IPS DF 6.9 (cell line): ENCODE measurements at regions not wholly inside any gene's neighbourhood (a gene's known extent, or its start where the extent isn't known, plus 50 kb on each side); places are given as distances from the start of the nearest gene placed in this dataset.

Source experiments
- DNase-seq: peaks from one replicate; pipeline ENCODE4 v3.0.0-alpha.2; 2013; ENCODE audit warnings: low read depth, low spot score
- H3K27ac ChIP-seq: one replicate; pipeline ENCODE4 v1.5.1; 2013; ENCODE audit warnings: low read length, control low read depth
- H3K27me3 ChIP-seq: 2 replicates; pipeline ENCODE4 v1.6.1; 2013; ENCODE audit warnings: mild to moderate bottlenecking, low read length; ENCODE audit not compliant: control insufficient read depth, insufficient read depth
- H3K36me3 ChIP-seq: 2 replicates; pipeline ENCODE4 v1.6.1; 2013; ENCODE audit warnings: low read length; ENCODE audit not compliant: control insufficient read depth, insufficient read depth
- H3K4me1 ChIP-seq: 2 replicates; pipeline ENCODE4 v1.6.1; 2013; ENCODE audit warnings: low read length; ENCODE audit not compliant: control insufficient read depth, insufficient read depth
- H3K4me3 ChIP-seq: 2 replicates; pipeline ENCODE4 v1.5.1; 2013; ENCODE audit warnings: mild to moderate bottlenecking, low read length
- H3K9me3 ChIP-seq: 2 replicates; pipeline ENCODE4 v1.6.1; 2013; ENCODE audit warnings: low read length, inconsistent platforms; ENCODE audit not compliant: control insufficient read depth, insufficient read depth
- WGBS: extraction: QIAGEN DNeasy Blood & Tissue Kit; methylation state at CpG from one replicate; pipeline ENCODE4 v1.1.7; 2013; ENCODE audit warnings: mixed read lengths, missing lambda C conversion rate; ENCODE audit not compliant: insufficient read length, insufficient coverage; 5-methylcytosine and 5-hydroxymethylcytosine counted together

DNA sequence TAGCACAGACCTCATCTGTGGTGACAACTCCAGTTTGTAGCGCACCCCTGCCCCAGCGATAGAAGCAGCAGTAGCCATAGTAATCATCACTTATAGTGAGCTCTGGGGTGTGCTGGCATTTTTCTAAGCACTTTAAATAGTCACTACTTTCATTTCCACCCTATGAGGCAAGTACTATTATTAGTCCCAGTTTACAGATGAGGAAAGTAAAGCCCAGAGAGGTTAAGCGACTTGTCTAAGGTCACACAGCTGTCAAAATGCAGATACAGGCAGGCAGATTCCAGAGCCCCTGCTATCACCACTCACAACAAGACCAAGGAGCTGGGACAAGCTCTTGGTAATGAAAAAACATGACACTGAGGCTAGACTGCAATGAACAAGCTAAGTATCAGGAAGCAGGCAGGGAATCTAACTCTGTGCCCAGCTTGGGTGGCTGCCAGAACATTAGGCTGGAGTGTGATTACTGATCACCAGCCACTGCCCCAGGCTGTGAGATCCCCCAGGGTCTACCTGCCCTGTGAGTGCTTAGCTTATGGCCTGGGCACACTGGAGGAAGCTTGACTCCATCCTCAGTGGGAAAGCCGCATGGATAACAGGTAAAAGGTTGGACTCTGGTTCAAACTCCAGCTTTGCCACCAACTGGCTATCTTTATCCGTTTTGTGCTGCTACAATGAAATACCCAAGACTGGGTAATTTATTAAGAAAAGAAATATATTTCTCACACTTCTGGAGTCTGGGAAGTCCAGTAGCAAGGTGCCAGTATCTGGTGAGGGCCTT lies 561.1 kb downstream of the MN1 start:
- no peak overlapping the region for H3K4me3 ChIP-seq
- H3K27ac ChIP-seq = no peak overlapping the region
- H3K27me3 ChIP-seq = no peaks in the 10 kb centered on the region
- H3K9me3 ChIP-seq = no peaks in the 10 kb centered on the region
- DNase-seq = no peak
- no peaks in the 10 kb centered on the region for H3K4me1 ChIP-seq
- no peaks in the 10 kb centered on the region for H3K36me3 ChIP-seq
- WGBS = no CpG with 5 or more reads among the region's 5 CpGs

GRCh38 chr22:27241430-27242321 lies 559.9 kb downstream of the MN1 start:
- H3K4me3 ChIP-seq = no peak overlapping the region
- no peaks in the 10 kb centered on the region for H3K4me1 ChIP-seq
- no peaks in the 10 kb centered on the region for H3K27me3 ChIP-seq
- H3K9me3 ChIP-seq = no peaks in the 10 kb centered on the region
- WGBS = no CpG with 5 or more reads among the region's 8 CpGs
- DNase-seq = no peak
- H3K27ac ChIP-seq = no peak overlapping the region
- H3K36me3 ChIP-seq = no peaks in the 10 kb centered on the region

GRCh38 chr22:27242474-27242873 lies 559.1 kb downstream of the MN1 start:
- no peak for DNase-seq
- WGBS = no CpG with 5 or more reads among the region's 6 CpGs

GRCh38 chr22:27242917-27243589 lies 558.5 kb downstream of the MN1 start:
- Histone ChIP-seq H3K27me3 (no peaks in the 10 kb centered on the region), H3K27ac (no peak overlapping the region), H3K36me3 (no peaks in the 10 kb centered on the region), H3K4me3 (no peak overlapping the region), H3K4me1 (no peaks in the 10 kb centered on the region), H3K9me3 (no peaks in the 10 kb centered on the region)
- no CpG with 5 or more reads among the region's 12 CpGs for WGBS
- no peak for DNase-seq

More at GRCh38 chr22:27242474-27242873, 559.1 kb downstream of the MN1 start:
- no peaks in the 10 kb centered on the region for H3K27me3 ChIP-seq
- H3K36me3 ChIP-seq = no peaks in the 10 kb centered on the region
- no peaks in the 10 kb centered on the region for H3K9me3 ChIP-seq
- H3K4me1 ChIP-seq = no peaks in the 10 kb centered on the region
- no peak overlapping the region for H3K4me3 ChIP-seq
- H3K27ac ChIP-seq = no peak overlapping the region

DNA sequence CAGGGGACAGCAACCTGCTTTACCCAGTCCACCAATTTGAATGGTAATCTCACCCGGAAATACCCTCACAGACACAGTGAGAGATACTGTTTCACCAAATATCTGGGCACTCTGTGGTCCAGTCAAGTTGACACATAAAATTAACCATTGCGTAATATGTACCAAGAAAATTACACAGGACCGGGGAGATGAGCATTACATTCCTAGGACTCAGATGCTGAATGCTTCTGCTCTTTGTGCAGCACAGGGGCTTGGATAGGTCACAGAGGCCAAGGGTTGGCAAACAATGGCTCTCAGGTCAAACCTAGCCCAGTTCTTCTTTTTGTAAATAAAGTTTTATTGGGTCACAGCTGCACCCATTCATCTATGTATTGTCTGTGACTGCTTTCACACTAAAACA lies 557.2 kb downstream of the MN1 start:
- H3K27ac ChIP-seq = no peak overlapping the region
- WGBS = no CpG with 5 or more reads among the region's 3 CpGs
- no peaks in the 10 kb centered on the region for H3K9me3 ChIP-seq
- H3K4me3 ChIP-seq = no peak overlapping the region
- DNase-seq = no peak
- no peaks in the 10 kb centered on the region for H3K4me1 ChIP-seq
- no peaks in the 10 kb centered on the region for H3K27me3 ChIP-seq
- no peaks in the 10 kb centered on the region for H3K36me3 ChIP-seq

DNA sequence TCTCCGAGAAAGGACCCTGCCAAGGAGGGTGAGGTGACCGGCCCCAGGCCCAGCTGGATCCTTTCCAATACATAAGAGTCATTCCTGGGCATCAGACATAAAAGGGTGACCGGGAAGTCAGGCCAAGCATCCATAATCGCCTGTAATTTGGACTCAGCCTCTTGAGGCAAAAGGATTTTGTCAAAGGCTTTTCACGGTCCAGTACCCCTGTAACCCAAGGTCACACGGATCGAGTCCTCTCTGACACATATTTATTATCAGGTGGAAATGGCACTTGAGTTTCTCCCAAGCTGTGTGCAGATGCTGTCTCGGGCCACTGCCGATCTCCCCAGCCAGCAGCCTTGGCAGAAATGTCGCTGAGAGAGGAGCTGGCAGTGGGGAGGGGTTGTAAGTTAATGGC lies 556.5 kb downstream of the MN1 start:
- H3K36me3 ChIP-seq = no peaks in the 10 kb centered on the region
- no peak overlapping the region for H3K4me3 ChIP-seq
- DNase-seq = no peak
- no peaks in the 10 kb centered on the region for H3K4me1 ChIP-seq
- H3K9me3 ChIP-seq = no peaks in the 10 kb centered on the region
- no peak overlapping the region for H3K27ac ChIP-seq
- no peaks in the 10 kb centered on the region for H3K27me3 ChIP-seq
- WGBS = no CpG with 5 or more reads among the region's 10 CpGs

GRCh38 chr22:27246558-27246957 lies 555.0 kb downstream of the MN1 start:
- H3K27ac ChIP-seq = no peak overlapping the region
- DNase-seq = no peak
- no peak overlapping the region for H3K4me3 ChIP-seq
- no peaks in the 10 kb centered on the region for H3K27me3 ChIP-seq
- no peaks in the 10 kb centered on the region for H3K4me1 ChIP-seq
- WGBS = no CpG with 5 or more reads among the region's 3 CpGs
- H3K9me3 ChIP-seq = no peaks in the 10 kb centered on the region
- no peaks in the 10 kb centered on the region for H3K36me3 ChIP-seq

GRCh38 chr22:27247701-27248434 lies 553.7 kb downstream of the MN1 start:
- no peaks in the 10 kb centered on the region for H3K27me3 ChIP-seq
- no CpG with 5 or more reads among the region's 11 CpGs for WGBS
- H3K27ac ChIP-seq = no peak overlapping the region
- DNase-seq = no peak
- H3K9me3 ChIP-seq = no peaks in the 10 kb centered on the region
- no peak overlapping the region for H3K4me3 ChIP-seq
- no peaks in the 10 kb centered on the region for H3K4me1 ChIP-seq
- H3K36me3 ChIP-seq = no peaks in the 10 kb centered on the region

DNA sequence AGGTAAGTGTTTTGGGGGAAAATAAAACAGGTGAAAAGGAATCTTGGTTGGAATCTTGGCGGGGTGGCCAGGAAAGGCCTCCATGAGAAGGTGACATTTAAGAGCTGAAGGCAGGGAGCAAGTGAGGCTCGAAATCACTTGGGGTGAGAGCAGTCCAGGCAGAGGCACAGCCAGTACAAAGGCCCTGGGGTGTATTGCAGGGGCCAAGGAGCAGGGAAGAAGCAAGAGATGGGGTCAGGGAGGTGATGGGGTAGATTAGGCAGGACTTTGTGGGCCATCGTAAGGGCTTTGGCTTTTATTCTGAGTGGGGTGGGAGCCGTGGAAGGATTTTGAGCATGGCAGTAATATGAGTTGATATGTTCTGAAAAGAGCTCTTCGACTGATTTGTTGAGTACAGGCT lies 551.1 kb downstream of the MN1 start:
- no CpG with 5 or more reads among the region's 5 CpGs for WGBS

DNA sequence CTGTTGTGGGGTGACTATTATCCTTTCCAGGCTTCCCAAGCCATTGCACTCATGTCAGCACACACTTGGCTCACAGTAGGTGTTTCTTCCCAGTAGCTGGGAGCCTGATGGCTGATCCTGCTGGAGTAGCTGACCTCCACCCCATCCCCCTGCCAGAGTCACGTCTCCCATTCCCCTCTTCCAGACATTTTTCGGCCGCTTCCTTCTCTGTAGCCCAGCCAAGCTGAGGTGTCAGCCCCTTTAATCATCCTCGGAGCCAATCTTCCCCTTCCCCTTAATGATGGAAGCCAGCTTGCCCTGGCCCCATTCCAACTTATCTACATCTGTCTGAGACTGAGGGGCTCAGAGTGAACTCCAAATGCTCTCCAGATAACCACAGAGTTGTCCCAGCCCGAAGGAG lies 550.7 kb downstream of the MN1 start:
- H3K27ac ChIP-seq = no peak overlapping the region
- H3K9me3 ChIP-seq = no peaks in the 10 kb centered on the region
- H3K36me3 ChIP-seq = no peaks in the 10 kb centered on the region
- H3K27me3 ChIP-seq = no peaks in the 10 kb centered on the region
- H3K4me3 ChIP-seq = no peak overlapping the region
- WGBS = no CpG with 5 or more reads among the region's 5 CpGs
- no peaks in the 10 kb centered on the region for H3K4me1 ChIP-seq
- no peak for DNase-seq

More for the DNA sequence above, 551.1 kb downstream of the MN1 start:
- Histone ChIP-seq H3K9me3 (no peaks in the 10 kb centered on the region), H3K4me3 (no peak overlapping the region), H3K27ac (no peak overlapping the region), H3K36me3 (no peaks in the 10 kb centered on the region), H3K27me3 (no peaks in the 10 kb centered on the region), H3K4me1 (no peaks in the 10 kb centered on the region)
- DNase-seq = no peak
